ENCODE measurements at regions not wholly inside any gene's neighbourhood (a gene's known extent, or its start where the extent isn't known, plus 50 kb on each side); places are given as distances from the start of the nearest gene placed in this dataset.

GRCh38 chr6:137348777-137349176 is 129.6 kb upstream of the IFNGR1 start:
- TF ChIP-seq ARNTL (CRISPR knock-in tag; IDR thresholded peaks at IDR 0.05; ENCODE audit: borderline replicate concordance, low read depth) (no peak), CREB5 (CRISPR knock-in tag; IDR thresholded peaks at IDR 0.05; ENCODE audit: low read depth) (no peak), TOX (CRISPR knock-in tag; IDR thresholded peaks at IDR 0.05; ENCODE audit: borderline replicate concordance) (no peak), ZFP3 (CRISPR knock-in tag; IDR thresholded peaks at IDR 0.05) (no peak), GLIS3 (CRISPR knock-in tag; IDR thresholded peaks at IDR 0.05) (no peak), RARB (CRISPR knock-in tag; IDR thresholded peaks at IDR 0.05) (no peak), ESRRG (CRISPR knock-in tag; IDR thresholded peaks at IDR 0.05) (no peak), ZNF8 (CRISPR knock-in tag; IDR thresholded peaks at IDR 0.05) (no peak), BACH2 (CRISPR knock-in tag; IDR thresholded peaks at IDR 0.05; ENCODE audit: borderline replicate concordance) (no peak), PATZ1 (CRISPR knock-in tag; IDR thresholded peaks at IDR 0.05; ENCODE audit: borderline replicate concordance) (no peak), CSRNP3 (CRISPR knock-in tag; IDR thresholded peaks at IDR 0.05) (no peak), PPARA (CRISPR knock-in tag; IDR thresholded peaks at IDR 0.05; ENCODE audit: borderline replicate concordance) (no peak)

Measured in SK-N-SH treated with all-trans-retinoic acid at 6 μM for 48 hours (cell line).